Raji (cell line): ENCODE measurements at regions not wholly inside any gene's neighbourhood (a gene's known extent, or its start where the extent isn't known, plus 50 kb on each side); places are given as distances from the start of the nearest gene placed in this dataset.

ENCODE experiments used
- POLR2A ChIP-seq: IDR thresholded peaks from 2 replicates; pipeline ENCODE4 v1.6.1; 2011; ENCODE audit warnings: low read depth, low read length, control low read depth; ENCODE audit not compliant: insufficient read depth

DNA sequence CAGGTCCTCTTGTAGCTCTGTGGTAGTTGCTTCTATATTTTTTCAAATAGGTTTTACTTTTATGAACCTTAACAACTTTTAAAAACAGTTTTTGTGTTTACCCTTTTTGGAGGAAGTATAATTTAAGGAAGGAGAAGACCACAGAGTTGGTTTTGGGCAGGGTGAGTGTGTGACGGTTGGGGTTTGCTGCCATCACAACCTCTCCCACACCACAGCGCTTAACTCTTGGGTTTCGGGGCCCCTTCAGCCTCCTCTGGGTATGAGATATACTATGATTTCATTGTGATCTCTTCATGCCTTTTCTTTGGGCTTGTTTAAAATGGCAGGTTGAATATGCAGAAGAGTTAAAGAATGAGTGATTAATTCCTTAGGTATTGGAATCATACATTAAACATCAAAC lies 228.7 kb upstream of the CRY1 start:
- TF ChIP-seq POLR2A: no peak

DNA sequence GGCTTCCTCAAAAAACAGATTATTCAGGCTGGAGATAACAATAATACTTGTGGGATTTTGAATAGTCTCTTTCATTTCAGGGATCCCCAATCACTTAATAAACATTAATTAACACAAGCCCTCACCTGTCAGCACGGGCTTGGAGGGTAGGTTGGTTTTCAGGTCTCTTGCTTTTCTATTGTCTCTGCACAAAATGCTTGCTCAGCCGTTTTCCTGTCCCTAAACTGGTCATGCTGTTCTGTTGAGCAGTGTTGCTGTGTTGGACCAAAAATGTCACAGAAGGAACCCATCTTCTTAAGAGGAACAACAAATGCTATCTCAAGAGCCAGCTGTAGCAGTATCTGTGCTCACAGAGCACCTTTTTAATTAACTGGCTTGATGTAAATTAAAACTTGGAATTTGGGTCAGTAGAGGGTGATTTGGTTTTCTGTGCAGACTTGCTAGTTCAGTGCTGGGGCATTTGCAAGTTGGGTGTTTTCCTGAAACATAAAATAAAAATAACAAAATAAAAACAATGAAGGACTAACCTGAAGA lies 231.8 kb upstream of the CRY1 start:
- no peak for TF ChIP-seq POLR2A

DNA sequence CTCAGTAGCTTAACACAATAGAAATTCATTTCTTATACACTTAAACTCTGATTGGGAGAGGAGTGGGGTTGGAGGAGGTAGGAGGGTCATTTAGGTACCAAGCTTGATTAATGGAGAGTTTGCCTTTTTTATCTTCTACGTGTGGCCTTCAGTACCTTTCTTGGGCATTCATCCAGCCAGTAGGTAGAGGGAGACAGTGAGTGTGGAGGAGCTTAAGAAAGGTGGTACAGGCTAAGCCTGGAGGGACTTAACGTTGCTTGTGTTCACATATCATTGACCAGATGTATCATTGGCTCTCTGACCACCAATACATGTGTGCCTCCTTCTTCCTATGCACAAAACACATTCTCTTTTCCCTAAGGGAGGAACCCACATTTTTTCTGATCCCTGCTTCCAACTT lies 232.9 kb upstream of the CRY1 start:
- no peak for TF ChIP-seq POLR2A

DNA sequence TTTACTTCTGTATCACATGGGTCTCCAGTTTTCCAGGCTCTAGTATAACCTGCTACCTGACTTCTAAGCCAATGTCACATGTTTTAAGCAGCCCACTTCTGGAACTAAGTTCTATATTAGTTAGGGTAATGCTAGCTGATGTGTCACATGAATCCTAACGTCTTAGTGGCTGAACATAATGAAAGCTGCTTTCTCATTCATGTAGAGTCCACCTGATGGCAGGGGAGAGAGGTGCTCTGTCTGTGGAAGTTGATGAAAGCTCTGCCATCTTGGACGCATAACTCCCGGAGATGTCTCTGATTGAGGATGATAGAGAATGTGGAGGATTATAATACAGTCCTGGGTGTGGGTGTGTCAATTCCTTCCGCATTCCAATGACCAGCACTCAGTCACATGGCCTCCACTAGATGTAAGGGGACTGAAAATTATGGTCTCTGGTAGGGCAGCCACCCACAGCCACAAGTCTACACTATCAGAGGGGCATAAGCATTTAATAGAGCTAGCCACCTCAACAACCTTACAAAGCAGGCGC lies 234.4 kb upstream of the CRY1 start:
- TF ChIP-seq POLR2A: no peak

DNA sequence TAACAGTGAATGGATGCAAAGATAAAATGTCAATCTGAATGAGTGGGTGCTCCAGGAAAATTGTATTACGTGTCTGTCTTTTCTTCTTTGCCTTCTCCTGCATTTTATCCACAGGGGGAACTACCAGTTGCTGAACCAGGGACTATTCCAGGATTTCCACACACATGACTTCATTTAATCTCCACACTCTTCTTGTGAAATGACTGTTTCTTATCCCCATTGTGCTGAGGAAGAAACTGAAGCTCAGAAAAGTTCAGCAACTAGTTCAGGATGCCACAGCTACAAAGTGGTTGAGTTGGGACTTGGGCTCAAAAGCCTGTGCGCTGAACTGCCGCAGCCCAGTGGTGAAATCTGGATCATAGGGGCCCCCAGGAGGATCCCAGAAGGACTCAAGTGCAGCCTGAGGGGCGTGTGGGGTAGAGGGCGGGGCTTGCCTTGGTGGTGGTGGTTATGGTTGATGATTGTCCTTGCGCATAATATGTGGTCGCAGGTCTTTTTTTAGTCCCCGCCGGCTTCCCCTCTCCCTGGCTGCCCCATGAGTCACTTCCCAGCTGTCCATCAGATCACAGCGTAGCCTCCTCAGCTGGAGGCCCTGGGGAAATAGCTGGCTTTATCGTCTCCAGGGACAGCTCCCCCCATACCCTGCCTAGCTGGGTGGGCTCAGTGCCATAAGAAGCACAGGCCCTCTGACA lies 235.2 kb upstream of the CRY1 start:
- TF ChIP-seq POLR2A: no peak

DNA sequence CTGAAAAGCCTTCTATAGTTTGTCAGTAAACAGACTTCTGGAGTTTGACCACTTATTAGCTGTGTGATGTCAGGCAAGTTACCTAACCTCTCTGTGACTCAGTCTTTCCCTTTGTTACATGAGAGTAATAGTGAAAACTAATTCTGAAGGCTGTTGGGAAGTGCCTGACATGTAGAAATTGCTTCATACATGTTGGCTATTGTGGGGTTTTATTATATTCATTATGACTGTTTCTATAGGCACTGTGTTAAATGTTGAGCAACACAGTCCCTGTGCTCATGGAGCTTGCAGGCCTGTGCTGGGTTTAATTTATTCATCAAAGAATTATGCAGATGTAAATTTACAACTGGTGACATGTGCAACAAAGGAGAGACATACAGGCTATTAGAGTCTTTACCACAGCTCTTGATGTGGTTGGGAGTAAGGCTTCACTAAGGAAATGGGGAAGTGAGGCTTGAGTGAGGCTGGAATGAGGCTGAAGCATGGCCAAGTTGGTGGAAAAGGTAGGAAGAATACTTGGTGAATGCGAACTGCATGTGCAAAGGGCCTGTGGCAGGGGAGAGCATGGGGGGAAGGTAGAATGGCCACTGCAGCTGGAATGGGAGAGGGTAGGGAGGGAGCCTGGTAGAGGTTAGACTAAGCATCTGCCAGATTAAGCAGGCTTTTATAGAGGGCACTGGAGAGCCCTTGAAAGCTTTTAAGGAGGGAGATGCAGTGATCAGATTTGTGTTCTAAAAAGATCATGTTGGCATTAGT lies 236.4 kb upstream of the CRY1 start:
- no peak for TF ChIP-seq POLR2A

DNA sequence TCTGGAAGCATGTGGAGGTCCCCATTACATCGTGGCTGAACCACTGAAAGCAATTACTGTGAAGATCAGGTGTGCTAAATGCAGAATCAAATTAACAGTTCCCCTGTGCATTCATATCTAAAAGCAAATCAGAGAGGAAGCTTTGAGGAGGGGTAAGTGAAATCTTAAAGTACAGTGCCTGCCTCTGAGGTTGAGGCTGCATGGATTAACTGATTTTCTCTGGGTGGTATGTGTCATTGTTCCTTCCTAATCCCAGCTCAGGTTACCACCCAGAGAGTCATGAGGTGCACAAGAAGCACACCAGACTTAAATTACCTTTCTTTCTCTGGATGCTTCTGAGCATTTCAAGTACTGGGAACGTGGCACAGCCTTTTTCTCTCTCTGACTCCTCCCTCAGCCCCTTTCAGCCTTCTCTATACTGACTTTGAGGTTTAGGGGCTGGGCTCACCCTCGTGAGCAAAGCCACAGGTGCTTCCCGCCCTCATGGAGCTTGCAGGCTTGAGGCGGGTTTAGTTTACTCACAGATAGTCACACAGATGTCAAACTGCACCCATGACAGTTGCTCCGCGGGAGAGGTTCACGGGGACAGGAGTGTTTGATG lies 237.6 kb upstream of the CRY1 start:
- no peak for TF ChIP-seq POLR2A

DNA sequence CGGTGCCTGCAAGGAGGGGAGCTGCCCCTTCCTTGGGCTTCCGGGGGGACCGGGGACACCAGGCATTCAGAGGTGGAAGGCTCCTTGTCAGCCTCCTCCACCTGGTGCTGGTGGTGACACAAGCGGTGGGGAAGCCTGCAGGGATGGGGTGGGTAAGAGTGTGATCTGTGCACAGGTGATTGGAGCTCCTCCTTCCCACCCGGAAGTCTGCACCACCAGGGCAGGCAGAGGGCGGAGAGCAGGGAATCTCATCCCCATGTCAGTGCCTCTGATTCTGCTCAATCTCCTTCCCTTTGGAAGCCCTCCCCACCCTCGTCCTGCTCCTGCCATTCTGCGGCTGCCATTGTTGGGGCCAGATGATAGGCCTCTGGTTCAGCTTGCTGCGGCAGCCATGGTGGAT lies 238.1 kb upstream of the CRY1 start:
- TF ChIP-seq POLR2A: no peak

DNA sequence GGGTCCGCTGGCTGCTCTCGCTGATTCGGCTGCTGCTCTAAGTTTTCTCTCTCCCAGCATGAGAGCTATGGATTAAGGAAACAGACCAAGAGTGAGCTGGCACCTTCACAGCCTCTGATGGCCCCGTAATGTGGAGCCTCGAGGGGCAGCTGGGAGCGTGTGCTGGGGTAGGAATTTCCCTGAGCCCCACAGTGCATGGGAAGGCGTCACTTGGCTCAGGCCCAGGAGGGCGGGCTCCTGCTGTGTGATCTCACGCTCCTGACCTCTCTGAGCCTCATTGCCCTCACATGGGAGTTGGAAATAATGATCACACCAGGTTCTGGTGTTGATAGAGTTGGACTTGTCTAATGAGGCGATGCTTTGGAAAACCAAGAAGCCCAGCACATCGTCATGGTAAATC lies 238.6 kb upstream of the CRY1 start:
- no peak for TF ChIP-seq POLR2A

DNA sequence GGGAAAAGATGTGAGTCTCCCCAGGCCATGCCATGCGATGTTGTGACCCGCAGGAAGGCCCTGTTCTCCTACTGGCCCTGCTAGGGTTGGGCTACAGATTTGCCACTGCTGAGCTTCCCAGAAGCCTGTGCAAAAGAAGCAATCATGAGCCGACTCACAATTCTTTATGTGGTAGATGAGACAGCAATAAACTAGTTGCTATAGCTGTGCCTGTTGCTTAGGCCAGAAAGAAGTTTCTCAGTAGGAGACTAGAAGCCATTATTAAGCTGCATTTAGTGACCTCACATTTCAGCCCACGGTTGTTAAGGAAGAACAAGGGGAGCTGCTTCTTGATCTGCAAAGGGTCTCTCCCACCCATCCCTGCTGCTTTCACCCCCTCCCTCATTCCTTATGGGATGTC lies 239.4 kb upstream of the CRY1 start:
- TF ChIP-seq POLR2A: no peak

DNA sequence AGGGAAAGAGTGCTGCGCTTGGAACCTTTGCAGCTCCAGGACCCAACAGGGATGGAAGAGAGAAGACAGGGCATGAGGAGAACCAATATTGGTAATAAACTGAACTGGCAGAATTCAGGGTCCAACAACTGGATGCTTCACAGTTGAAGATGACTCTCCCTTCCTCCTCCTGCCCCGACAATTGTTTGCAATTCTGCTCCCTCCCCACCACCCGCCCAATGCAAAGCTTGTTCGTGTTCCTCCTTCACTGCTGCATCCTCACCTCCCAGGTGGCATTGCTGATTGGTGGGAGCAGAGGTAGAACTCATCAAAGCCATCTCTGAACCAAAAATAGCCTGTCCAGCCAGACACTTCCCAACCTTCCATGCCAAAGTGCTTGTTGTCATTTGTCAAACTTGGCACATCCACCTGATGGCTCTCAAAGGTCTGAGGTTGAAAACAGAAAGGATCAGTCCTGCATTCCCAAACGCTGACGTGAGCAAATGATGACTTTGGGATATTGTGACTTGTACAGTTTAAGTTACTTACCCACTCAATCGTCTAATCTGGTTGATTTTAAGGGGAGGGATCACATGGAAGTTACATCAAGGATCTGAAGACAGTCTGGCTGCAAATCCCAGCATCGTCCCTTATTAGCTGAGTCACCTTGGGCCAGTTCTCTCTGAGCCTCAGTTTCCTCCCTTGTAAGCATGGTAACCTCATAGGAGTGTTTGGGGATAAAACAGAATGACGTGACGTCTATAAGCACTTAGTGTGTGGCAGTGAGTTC lies 242.6 kb upstream of the CRY1 start:
- no peak for TF ChIP-seq POLR2A

DNA sequence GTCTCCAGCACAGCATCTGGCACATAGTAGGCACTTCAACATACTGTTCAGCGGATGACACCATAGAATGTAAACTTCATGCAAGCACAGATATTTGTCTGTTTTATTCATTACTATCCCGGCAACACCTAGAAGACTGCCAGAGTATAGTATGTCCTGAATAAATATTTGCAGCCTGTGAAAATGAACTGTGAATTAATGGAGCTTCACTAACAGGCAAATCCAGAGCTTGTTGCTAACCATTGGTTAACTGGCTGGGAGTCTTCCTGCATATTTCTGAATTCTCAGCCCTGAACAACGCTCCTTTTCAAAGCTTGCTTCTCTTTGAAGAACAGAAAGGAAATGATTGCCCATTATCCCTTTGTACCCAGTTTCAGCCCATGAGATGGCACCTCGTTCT lies 243.3 kb upstream of the CRY1 start:
- no peak for TF ChIP-seq POLR2A

DNA sequence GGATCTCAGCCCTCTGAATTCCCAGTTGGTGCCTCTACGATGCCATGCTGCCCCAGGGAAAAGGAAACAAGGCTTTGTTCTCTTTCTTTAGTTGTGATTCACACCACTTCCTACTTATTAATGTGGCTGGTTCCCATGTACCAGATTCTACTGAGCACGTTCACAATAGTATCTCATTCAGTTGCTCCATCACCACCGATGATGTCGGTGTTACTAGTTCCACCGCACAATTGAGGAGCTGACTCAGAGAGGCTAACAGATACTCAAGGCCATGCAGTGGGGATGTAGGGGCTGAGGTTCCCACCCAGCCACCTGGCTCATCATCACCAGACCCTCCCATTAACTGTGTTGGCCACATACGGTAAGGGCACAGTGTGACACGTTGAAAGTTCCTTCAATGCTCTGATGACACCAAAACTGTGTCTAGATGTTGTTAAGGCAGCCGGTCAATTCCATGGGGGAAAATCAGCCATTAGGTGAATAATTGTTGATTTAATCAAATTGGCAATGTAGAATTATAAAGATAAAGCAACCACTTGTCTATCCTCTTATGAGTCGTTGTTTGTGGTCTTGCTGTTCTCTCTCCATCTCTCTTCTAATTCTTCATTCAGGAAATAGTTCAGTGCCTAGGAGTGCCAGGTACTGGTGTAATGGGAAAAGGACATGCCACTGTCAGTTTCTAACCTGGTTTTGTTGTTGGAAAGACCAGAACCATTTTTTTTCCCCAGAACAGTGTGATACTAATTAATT lies 244.2 kb upstream of the CRY1 start:
- TF ChIP-seq POLR2A: no peak

DNA sequence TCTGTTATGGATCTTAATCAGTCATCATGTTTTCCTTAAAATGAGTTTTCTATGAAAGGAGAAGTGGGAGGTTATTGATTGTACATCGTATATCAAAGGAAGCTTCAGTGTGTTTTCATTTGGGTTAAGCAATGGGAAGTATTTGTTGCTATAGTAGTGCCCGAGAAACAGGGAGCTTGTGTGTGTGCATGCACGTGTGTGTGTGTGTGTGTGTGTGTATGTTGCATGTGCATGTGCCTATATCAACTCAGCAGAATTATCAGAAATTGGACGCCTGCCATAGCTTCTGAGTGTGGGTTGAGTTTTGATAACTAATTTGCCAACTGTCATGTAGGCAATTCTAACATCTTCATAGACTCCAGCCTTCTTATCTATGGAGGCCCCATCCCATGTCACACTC lies 246.1 kb upstream of the CRY1 start:
- no peak for TF ChIP-seq POLR2A
